Left lung (tissue), 4 donors: ENCODE measurements at regions not wholly inside any gene's neighbourhood (a gene's known extent, or its start where the extent isn't known, plus 50 kb on each side); places are given as distances from the start of the nearest gene placed in this dataset.
A peak's percentile ranks its signal among the peaks of the same experiment; 100 is the strongest.

ENCODE experiments used
- ATAC-seq: fragments of 200-7000 bp; cut with Tn5 transposase; one replicate; pipeline ENCODE4 v1.9.1; 2020; ENCODE audit warnings: moderate library complexity
- DNase-seq, 4 donors: peaks; one replicate each; pipeline ENCODE4 v3.0.0-alpha.2; 2013 to 2020
- H3K27ac ChIP-seq, 2 donors: fragments of 200-600 bp; sonication (generic) in 1 of 2; one replicate each; pipeline versions ENCODE4 v1.5.0 to v1.8.0; 2020 to 2021
- H3K27me3 ChIP-seq, 2 donors: fragments of 200-600 bp; sonication (generic) in 1 of 2; one replicate each; pipeline versions ENCODE4 v1.5.0 to v1.8.0; 2020 to 2021
- H3K36me3 ChIP-seq, 2 donors: fragments of 200-600 bp; sonication (generic) in 1 of 2; one replicate each; pipeline versions ENCODE4 v1.5.0 to v1.8.0; 2020 to 2021
- H3K4me1 ChIP-seq, 2 donors: fragments of 200-600 bp; one replicate each; pipeline ENCODE4 v1.8.0; 2021
- H3K4me3 ChIP-seq, 2 donors: fragments of 200-600 bp; sonication (generic) in 1 of 2; one replicate each; pipeline versions ENCODE4 v1.5.0 to v1.8.0; 2020 to 2021; ENCODE audit warnings: mild to moderate bottlenecking in 1 of 2
- H3K9me3 ChIP-seq, 2 donors: fragments of 200-600 bp; sonication (generic) in 1 of 2; one replicate each; pipeline versions ENCODE4 v1.5.0 to v1.8.0; 2020 to 2021
- intact Hi-C, 2 donors: fragments of 100-400 bp; cut with DNase I; formaldehyde crosslinking; loops; one replicate each; pipeline versions ENCODE4 v1.11.2 to v1.14.2; 2022
- TF ChIP-seq, protein P1 (sequence below), 2 donors: fragments of 200-600 bp; sonication (generic) in 1 of 2; IDR thresholded peaks; one replicate each; pipeline versions ENCODE4 v1.5.0 to v1.8.0; 2021; ENCODE audit warnings: antibody characterized with exemption in 2 of 2
- donor health status: DM: no; HTN: yes; CAD: no.
- donor health status: DM: no; HTN: no; CAD: no.

DNA sequence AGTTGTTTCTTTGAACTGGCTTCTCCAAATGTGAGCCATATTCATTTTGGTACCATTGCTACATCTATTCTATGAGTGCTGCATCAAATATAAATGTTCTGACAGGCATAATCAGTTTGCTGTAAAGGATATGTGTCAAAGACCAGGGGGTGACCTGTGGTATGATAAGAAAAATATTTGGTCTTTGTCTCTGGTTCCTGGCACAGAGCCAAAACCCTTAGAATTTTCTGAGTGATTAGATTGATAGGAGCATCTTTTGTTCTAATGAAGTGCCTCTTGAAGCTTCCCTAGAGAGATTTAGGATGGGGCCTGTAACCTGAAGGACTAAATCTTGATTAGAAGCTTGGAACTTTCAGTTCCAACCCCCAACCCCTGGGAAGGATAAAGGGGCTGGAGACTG lies 256.3 kb downstream of the NNT start:
- Histone ChIP-seq H3K27me3 (no peaks in the 10 kb centered on the region), H3K9me3 (no peaks in the 10 kb centered on the region)

GRCh38 chr5:43855452-43855851 lies 252.5 kb downstream of the NNT start:
- DNase-seq (peak in 2 of 4 donors; percentile 65 to 69), ATAC-seq (no peak)

More for the DNA sequence above, 256.3 kb downstream of the NNT start:
- TF ChIP-seq, protein P1, sequence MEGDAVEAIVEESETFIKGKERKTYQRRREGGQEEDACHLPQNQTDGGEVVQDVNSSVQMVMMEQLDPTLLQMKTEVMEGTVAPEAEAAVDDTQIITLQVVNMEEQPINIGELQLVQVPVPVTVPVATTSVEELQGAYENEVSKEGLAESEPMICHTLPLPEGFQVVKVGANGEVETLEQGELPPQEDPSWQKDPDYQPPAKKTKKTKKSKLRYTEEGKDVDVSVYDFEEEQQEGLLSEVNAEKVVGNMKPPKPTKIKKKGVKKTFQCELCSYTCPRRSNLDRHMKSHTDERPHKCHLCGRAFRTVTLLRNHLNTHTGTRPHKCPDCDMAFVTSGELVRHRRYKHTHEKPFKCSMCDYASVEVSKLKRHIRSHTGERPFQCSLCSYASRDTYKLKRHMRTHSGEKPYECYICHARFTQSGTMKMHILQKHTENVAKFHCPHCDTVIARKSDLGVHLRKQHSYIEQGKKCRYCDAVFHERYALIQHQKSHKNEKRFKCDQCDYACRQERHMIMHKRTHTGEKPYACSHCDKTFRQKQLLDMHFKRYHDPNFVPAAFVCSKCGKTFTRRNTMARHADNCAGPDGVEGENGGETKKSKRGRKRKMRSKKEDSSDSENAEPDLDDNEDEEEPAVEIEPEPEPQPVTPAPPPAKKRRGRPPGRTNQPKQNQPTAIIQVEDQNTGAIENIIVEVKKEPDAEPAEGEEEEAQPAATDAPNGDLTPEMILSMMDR (IDR thresholded peaks at IDR 0.05): no peak
- ATAC-seq (no peak), DNase-seq (no peak)
- intact Hi-C loops: no loop called here
- Histone ChIP-seq H3K4me3 (no peak overlapping the region), H3K4me1 (no peaks in the 10 kb centered on the region), H3K36me3 (no peaks in the 10 kb centered on the region), H3K27ac (no peak overlapping the region)

DNA sequence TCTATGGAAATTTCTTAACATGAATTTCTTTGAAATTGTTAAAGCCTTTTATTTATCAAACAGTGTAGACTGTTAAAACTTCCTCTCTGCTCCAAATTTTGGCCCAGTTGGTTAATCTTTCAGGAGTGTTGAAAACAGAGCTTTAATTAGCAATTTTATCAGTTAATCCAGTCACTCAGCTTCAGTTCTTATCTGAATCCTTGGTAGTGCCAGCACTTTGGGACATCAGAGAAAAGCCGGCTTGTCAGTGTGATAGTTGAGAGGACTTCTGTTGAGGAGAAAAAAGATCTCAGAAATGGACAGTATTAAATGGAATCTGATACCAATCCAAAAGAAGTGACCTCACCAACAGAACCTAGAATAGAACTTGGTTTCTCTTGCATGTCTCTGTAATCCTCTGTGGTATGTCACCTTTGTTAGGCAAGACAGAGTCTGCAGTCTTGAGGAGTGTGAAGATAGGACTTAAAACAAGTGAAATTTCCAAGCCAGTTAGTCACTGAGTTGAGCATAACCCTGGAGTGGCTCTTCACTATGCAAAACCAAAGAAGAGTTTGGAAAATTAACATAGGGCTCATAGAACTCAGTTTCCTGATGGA lies 251.8 kb downstream of the NNT start:
- Histone ChIP-seq H3K4me1 (no peaks in the 10 kb centered on the region), H3K4me3 (no peak overlapping the region), H3K36me3 (no peaks in the 10 kb centered on the region), H3K27me3 (no peaks in the 10 kb centered on the region), H3K9me3 (no peaks in the 10 kb centered on the region), H3K27ac (peak overlapping the region in 1 of 2 donors; percentile 4)
- peak; percentile 26 for ATAC-seq
- TF ChIP-seq, protein P1 (IDR thresholded peaks at IDR 0.05): no peak
- intact Hi-C loops: no loop called here
- no peak for DNase-seq

More at GRCh38 chr5:43855452-43855851, 252.5 kb downstream of the NNT start:
- H3K9me3 ChIP-seq: no peaks in the 10 kb centered on the region
- H3K4me1 ChIP-seq: no peaks in the 10 kb centered on the region
- H3K36me3 ChIP-seq: no peaks in the 10 kb centered on the region
- intact Hi-C loops: no loop called here
- TF ChIP-seq, protein P1 (IDR thresholded peaks at IDR 0.05): no peak
- no peaks in the 10 kb centered on the region for H3K27me3 ChIP-seq
- no peak overlapping the region for H3K27ac ChIP-seq
- H3K4me3 ChIP-seq: no peak overlapping the region

GRCh38 chr5:43852279-43852678 lies 249.3 kb downstream of the NNT start:
- DNase-seq (no peak), ATAC-seq (no peak)
- no peaks in the 10 kb centered on the region for H3K27me3 ChIP-seq
- H3K9me3 ChIP-seq: no peaks in the 10 kb centered on the region
- H3K36me3 ChIP-seq: no peaks in the 10 kb centered on the region
- H3K27ac ChIP-seq: no peak overlapping the region
- no peak overlapping the region for H3K4me3 ChIP-seq
- intact Hi-C loops: no loop called here
- TF ChIP-seq, protein P1 (IDR thresholded peaks at IDR 0.05): no peak
- H3K4me1 ChIP-seq: no peaks in the 10 kb centered on the region

GRCh38 chr5:43851741-43852140 lies 248.8 kb downstream of the NNT start:
- Histone ChIP-seq H3K4me3 (no peak overlapping the region), H3K27me3 (no peaks in the 10 kb centered on the region), H3K27ac (no peak overlapping the region), H3K9me3 (no peaks in the 10 kb centered on the region), H3K4me1 (no peaks in the 10 kb centered on the region), H3K36me3 (no peaks in the 10 kb centered on the region)
- no peak for ATAC-seq
- intact Hi-C loops: no loop called here
- TF ChIP-seq, protein P1 (IDR thresholded peaks at IDR 0.05): no peak
- DNase-seq: no peak
